ENCODE measurements at regions not wholly inside any gene's neighbourhood (a gene's known extent, or its start where the extent isn't known, plus 50 kb on each side); places are given as distances from the start of the nearest gene placed in this dataset.

GRCh38 chr3:102135316-102135715 is 286.0 kb downstream of the NFKBIZ start:
- no peak for DNase-seq (ENCODE audit: low read depth in 1 of 2, low spot score in 1 of 2)
- no peak for TF ChIP-seq REST (IDR thresholded peaks at IDR 0.05; ENCODE audit: insufficient replicate concordance, low read depth)
- no peak for TF ChIP-seq SPI1 (IDR thresholded peaks at IDR 0.05; ENCODE audit: borderline replicate concordance, low read depth)
- TF ChIP-seq, protein P1, sequence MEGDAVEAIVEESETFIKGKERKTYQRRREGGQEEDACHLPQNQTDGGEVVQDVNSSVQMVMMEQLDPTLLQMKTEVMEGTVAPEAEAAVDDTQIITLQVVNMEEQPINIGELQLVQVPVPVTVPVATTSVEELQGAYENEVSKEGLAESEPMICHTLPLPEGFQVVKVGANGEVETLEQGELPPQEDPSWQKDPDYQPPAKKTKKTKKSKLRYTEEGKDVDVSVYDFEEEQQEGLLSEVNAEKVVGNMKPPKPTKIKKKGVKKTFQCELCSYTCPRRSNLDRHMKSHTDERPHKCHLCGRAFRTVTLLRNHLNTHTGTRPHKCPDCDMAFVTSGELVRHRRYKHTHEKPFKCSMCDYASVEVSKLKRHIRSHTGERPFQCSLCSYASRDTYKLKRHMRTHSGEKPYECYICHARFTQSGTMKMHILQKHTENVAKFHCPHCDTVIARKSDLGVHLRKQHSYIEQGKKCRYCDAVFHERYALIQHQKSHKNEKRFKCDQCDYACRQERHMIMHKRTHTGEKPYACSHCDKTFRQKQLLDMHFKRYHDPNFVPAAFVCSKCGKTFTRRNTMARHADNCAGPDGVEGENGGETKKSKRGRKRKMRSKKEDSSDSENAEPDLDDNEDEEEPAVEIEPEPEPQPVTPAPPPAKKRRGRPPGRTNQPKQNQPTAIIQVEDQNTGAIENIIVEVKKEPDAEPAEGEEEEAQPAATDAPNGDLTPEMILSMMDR (IDR thresholded peaks at IDR 0.05; ENCODE audit: insufficient read depth, low read length): no peak
- TF ChIP-seq GABPA (IDR thresholded peaks at IDR 0.05; ENCODE audit: low read depth): no peak
- no peak for TF ChIP-seq POLR2AphosphoS5 (IDR thresholded peaks at IDR 0.05; ENCODE audit: low read depth)
- Histone ChIP-seq H3K27me3 (ENCODE audit: insufficient read depth, poor library complexity, severe bottlenecking) (no peaks in the 10 kb centered on the region), H3K4me3 (replicated peaks; ENCODE audit: insufficient read depth, low read length) (no peak overlapping the region), H3K27ac (replicated peaks) (no peak overlapping the region)

GRCh38 chr3:102136183-102136582 is 286.9 kb downstream of the NFKBIZ start:
- DNase-seq (ENCODE audit: low read depth in 1 of 2, low spot score in 1 of 2): no peak
- Histone ChIP-seq H3K27me3 (ENCODE audit: insufficient read depth, poor library complexity, severe bottlenecking) (no peaks in the 10 kb centered on the region), H3K27ac (replicated peaks) (no peak overlapping the region), H3K4me3 (replicated peaks; ENCODE audit: insufficient read depth, low read length) (no peak overlapping the region)
- TF ChIP-seq REST (IDR thresholded peaks at IDR 0.05; ENCODE audit: insufficient replicate concordance, low read depth): no peak
- TF ChIP-seq, protein P1 (IDR thresholded peaks at IDR 0.05; ENCODE audit: insufficient read depth, low read length): no peak
- no peak for TF ChIP-seq GABPA (IDR thresholded peaks at IDR 0.05; ENCODE audit: low read depth)
- TF ChIP-seq POLR2AphosphoS5 (IDR thresholded peaks at IDR 0.05; ENCODE audit: low read depth): no peak
- TF ChIP-seq SPI1 (IDR thresholded peaks at IDR 0.05; ENCODE audit: borderline replicate concordance, low read depth): no peak

DNA sequence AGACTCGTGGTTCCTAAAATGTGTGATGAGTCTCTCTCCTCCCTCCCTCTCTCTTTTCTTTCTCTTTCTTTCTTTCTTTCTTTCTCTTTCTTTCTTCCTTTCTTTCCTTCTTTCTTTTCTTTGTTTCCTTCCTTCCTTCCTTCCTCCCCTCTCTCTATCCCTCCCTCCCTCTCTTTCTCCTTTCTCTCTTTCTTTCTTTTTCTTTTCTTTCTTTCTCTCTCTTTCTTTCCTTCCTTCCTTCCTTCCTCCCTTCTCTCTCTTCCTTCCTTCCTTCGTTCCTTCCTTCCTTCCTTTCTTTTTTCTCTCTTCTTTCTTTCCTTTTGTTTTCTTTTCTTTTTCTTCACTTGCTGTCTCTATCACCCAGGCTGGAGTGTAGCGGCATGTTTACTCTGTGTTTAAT is 290.8 kb downstream of the NFKBIZ start:
- no peak for DNase-seq (ENCODE audit: low read depth in 1 of 2, low spot score in 1 of 2)
- TF ChIP-seq, protein P1 (IDR thresholded peaks at IDR 0.05; ENCODE audit: insufficient read depth, low read length): no peak
- TF ChIP-seq GABPA (IDR thresholded peaks at IDR 0.05; ENCODE audit: low read depth) (no peak), REST (IDR thresholded peaks at IDR 0.05; ENCODE audit: insufficient replicate concordance, low read depth) (no peak), SPI1 (IDR thresholded peaks at IDR 0.05; ENCODE audit: borderline replicate concordance, low read depth) (no peak), POLR2AphosphoS5 (IDR thresholded peaks at IDR 0.05; ENCODE audit: low read depth) (no peak)
- Histone ChIP-seq H3K4me3 (replicated peaks; ENCODE audit: insufficient read depth, low read length) (no peak overlapping the region), H3K27ac (replicated peaks) (no peak overlapping the region), H3K27me3 (ENCODE audit: insufficient read depth, poor library complexity, severe bottlenecking) (no peaks in the 10 kb centered on the region)

Data from HL-60 (cell line).